ENCODE measurements at regions not wholly inside any gene's neighbourhood (a gene's known extent, or its start where the extent isn't known, plus 50 kb on each side); places are given as distances from the start of the nearest gene placed in this dataset.
"Not testable (repeated sequence)": the region's sequence is repeated elsewhere in the genome, so short reads cannot be mapped to it uniquely, and the experiment has no call there.

GRCh38 chr16:85514598-85515318, 98.4 kb upstream of the GSE1 start:
- DNase-seq (ENCODE audit: low spot score): no peak

GRCh38 chr16:85515319-85515745, 97.8 kb upstream of the GSE1 start:
- no peak for DNase-seq (ENCODE audit: low spot score)

DNA sequence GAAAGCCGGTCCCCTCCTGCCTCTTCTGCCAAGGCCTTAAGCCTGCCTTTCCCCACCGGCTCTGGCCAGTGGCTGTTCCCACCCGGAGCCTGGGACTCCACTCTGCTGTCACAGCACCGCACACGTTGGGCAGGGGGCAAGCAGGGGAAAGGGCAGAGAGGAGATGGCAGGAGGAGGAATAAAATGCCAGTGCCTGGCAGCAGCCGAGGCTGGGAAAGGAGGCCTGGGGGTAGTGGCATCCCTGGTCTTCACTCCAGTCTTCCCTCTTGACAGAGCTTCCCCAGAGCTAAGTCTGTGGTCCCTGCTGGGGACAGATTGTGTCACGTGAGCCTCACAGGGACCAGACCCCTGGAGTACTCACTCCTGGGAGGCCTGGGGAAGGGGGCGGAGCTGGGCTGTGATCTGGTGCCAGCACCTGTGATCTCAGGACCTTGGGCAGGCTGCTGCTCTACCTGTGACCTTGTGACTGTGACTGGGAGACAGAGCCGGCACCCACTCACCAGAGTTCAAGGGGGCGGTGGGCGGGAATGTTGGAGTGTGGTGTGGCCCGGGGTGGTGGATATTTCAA, 97.2 kb upstream of the GSE1 start:
- no peak for DNase-seq (ENCODE audit: low spot score)

- no peak for DNase-seq (ENCODE audit: low spot score)
Measured at GRCh38 chr16:85517154-85517553, 96.0 kb upstream of the GSE1 start.

GRCh38 chr16:85517563-85518179, 95.5 kb upstream of the GSE1 start:
- DNase-seq (ENCODE audit: low spot score): no peak

DNA sequence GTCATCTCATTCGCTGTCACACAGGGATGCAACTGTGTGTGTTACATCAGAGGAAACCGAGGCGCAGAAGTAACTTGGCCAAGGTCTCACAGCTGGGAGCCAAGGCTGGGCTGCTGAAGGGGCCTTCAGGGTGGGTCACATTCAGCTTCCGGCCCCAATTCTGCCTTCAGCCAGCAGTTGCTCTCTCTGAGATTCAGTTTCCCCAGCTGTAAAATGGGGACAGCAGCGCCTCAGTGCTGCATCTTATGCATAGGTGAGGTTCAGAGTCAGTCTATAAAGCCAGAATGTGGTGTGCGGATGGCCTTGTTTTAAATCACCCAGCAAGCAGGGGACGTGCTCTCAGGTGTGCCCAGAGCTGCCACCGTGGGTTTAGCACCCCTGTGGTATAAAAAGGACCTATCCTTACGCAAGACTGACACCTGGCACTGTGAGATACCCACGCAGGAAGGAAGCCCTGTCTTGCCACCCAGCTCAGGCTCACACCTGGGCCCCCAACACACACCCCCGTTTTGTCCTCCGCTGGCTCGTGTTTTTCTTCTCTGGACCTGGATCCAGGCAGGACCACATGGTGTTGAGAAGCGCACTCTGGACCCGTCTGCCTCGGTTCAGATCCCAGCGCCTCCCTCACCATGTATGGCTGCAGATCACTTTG, 94.6 kb upstream of the GSE1 start:
- DNase-seq (ENCODE audit: low spot score): no peak

GRCh38 chr16:85519050-85519440, 94.1 kb upstream of the GSE1 start:
- not testable (repeated sequence) for DNase-seq (ENCODE audit: low spot score)

DNA sequence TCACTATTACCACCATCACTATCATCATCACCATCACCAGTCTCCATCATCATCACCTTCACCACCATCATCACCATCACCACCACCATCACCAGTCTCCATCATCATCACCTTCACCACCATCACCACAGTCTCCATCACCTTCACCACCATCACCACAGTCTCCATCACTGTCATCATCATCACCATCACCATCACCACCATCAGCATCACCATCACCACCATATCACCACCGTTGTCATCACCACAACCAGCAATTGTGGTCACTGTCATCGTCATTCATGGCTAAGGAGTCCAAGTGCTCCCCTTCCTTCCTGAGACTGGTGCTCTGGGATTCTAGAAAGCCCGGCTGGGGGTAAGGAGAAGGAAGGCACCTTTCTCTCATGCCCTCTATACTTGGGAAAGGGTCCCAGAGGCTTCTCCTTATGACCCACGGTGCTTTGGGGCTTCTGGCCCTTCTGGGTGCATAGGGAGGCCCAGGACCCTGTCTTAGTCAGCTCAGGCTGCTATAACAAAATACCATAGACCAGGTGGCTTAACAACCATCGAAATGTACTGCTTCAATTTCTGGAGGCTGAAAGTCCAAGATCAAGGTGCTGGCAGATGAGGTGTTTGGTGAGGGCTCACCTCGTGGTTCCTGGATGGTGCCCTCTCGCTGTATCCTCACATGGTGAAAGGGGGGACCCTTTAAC, 93.4 kb upstream of the GSE1 start:
- DNase-seq (ENCODE audit: low spot score): no peak

DNA sequence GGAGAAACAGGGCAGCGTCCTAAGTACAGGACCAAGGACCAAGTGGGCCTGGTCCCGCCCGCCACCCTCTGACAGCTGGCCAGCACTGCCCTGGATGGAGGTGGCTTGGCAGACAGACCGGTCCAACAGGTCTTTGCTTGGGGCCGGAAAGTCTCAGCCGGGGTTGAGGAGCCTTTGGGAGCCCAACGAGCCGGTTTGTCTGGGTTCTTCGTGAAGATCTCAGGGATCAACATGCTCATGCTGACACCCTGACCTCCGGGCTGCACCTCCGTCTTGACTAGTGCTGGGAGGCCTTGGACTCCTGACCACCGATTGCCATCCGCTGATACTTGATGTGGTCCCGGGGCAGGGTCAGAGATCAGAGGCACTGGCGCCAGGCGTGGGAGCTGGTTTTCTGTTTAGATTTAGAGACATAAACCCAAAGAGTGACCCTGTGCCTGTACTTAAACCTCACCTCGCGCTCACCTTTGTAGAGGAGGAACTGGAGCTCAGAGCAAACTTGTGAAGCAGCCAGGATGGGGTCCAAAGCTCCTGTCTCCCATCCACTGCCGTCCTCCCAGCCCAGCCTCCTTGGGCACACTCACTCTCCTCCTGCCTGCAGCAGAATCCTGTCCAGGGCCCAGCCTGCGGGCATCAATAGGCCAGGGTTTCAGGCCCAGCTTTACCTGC, 92.1 kb upstream of the GSE1 start:
- DNase-seq (ENCODE audit: low spot score): no peak

GRCh38 chr16:85521552-85522307, 91.4 kb upstream of the GSE1 start:
- DNase-seq (ENCODE audit: low spot score): no peak

- DNase-seq (ENCODE audit: low spot score): no peak
Measured at GRCh38 chr16:85522308-85522841, 90.7 kb upstream of the GSE1 start.

- no peak for DNase-seq (ENCODE audit: low spot score)
Measured at GRCh38 chr16:85522842-85523601, 90.1 kb upstream of the GSE1 start.

GRCh38 chr16:85523602-85524364, 89.3 kb upstream of the GSE1 start:
- DNase-seq (ENCODE audit: low spot score): no peak

DNA sequence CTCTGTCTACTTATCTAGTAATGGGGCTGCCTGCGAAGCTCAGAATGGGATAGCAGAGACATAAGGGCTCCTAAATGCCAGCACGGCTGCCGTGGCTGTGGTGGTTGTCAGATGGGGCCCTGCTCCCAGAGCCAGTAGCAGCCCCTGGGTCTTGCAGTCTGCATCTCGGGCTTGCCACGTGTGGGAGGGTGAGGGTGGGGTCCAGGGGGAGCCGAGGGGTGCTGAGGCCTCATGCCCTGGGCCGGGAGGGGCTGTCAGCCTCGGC, 88.8 kb upstream of the GSE1 start:
- no peak for DNase-seq (ENCODE audit: low spot score)

DNA sequence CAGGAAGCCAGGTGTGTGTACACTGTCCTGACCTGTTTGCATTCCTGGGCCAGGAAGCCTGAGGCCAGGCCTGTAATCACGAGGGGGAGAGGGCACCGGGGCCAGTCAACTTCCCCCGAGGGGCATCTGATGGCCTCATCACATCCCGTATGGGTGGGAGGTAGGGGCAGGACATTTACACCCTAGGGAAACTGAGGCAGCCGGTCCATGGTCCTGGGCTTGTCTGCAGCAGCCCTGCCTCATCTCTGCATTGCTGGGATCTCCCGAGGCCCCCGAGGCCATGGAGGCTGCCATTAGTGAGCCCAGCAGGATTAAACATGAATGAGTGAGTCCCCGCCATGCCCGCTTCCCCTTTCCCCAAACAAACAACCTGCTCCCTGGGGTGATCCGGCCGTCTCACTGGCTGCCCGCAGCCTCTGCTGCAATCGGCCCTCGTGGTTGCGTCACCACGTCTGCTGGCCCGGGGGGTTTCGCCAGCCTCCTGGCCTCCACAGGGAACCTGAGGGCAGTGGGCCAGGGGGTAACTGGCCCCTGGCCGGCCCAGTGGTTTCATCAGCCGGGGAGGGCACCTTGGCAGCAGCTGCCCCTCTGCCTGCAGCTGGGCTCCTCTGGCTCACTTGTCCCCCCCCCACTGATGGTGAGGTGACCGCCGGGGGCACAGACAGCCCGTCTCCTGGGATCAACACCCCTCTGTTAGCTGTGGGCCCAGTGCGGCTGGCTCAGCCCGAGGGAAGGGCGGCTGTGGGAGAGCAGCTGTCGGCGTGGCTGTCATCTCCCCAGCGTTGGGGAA, 88.3 kb upstream of the GSE1 start:
- no peak for DNase-seq (ENCODE audit: low spot score)

DNA sequence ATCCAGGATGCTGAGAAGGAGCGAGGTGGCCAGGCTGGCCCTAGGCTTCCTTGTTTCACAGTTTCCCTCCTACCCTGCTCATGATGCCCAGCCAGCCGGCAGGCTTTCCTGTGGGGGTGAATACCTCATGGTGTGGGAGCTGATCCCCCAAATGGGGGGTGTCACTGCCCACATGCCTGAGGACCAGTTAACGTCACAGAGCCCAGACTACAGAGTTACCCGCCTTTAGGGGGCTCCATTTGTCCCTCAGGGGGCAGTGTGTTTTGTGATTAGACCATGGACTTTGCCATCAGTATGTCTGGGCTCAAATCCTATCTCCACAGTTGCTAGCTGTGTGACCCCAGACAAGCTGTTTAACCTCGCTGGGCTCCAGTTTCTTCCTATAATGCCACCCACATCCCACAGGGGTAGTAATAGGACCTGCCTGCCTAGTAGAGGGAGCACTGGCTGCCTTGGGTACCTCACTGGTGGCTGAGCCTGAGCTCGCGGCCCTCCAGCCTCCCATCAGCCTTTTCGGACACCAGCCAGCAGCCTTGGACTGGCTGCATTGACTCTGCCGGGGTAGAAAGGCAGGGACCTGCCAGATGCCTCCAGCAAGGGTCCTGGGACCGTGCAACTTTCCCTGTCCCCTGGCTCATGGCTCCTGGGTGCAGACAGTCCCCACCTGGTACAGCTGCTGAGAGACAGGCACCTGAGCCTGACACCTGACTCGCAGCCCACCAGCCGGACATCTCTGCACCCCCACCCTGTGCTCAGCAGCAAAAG, 87.5 kb upstream of the GSE1 start:
- DNase-seq (ENCODE audit: low spot score): no peak

GRCh38 chr16:85526185-85526974, 86.7 kb upstream of the GSE1 start:
- DNase-seq (ENCODE audit: low spot score): no peak
